ENCODE measurements at regions not wholly inside any gene's neighbourhood (a gene's known extent, or its start where the extent isn't known, plus 50 kb on each side); places are given as distances from the start of the nearest gene placed in this dataset.
A peak's percentile ranks its signal among the peaks of the same experiment; 100 is the strongest.

DNA sequence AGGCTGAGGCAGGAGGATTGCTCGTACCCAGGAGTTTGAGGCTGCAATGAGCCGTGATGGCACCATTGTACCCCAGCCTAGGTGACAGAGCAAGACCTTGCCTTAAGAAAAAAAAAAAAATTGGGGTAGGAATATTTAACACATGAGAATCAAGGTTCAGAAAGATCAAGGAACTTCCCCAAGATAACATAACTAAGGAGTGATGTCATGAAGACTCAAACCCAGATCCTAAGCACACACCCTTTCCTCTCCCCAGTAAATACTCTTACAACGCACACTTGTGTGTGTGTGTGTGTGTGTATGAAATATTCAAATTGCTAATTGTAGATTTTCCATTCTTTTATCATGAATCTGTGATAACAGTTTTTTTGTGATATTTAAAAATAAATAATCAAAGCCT, 90.6 kb upstream of the NUDT4 start:
- no CpG with 5 or more reads among the region's 3 CpGs for WGBS, 2 experiments (ENCODE audit: extremely low coverage in 2 of 2, insufficient read length in 1 of 2)
- CTCF ChIA-PET: no interaction called here

More for the DNA sequence above, 90.6 kb upstream of the NUDT4 start:
- POLR2A ChIA-PET (ENCODE audit: unreplicated experiment): no interaction called here
- H3K18ac ChIP-seq (ENCODE audit: low read depth, low read length): no peak overlapping the region
- no peak overlapping the region for H3K14ac ChIP-seq (replicated peaks; ENCODE audit: low read depth, low read length)
- no peak overlapping the region for H3K56ac ChIP-seq (ENCODE audit: extremely low read depth, insufficient read depth, low read length)
- BruUV-seq (replicated peaks): no TSS peak
- H3K4me2 ChIP-seq (ENCODE audit: low read depth, low read length): no peak overlapping the region
- H4K5ac ChIP-seq (ENCODE audit: low read depth, low read length): no peak overlapping the region
- DNase-seq (peak; percentile 5), ATAC-seq (ENCODE audit: low read depth) (no peak)
- no peak overlapping the region for H4K8ac ChIP-seq (ENCODE audit: low read depth in 2 of 2, low read length in 2 of 2)
- intact Hi-C loops (cut with micrococcal nuclease) (no loop called here), dilution Hi-C loops (cut with HindIII; ENCODE audit: low sequenced_read_pairs, unreplicated experiment) (no loop called here), in situ Hi-C loops (cut with MboI; ENCODE audit: low sequenced_read_pairs) (no loop called here)
- no peak overlapping the region for H3K27ac ChIP-seq (ENCODE audit: insufficient read depth, low read length)
- no peak overlapping the region for H2BK15ac ChIP-seq (ENCODE audit: low read depth, low read length)
- H2AK9ac ChIP-seq (replicated peaks; ENCODE audit: low read depth, low read length, poor library complexity): no peak overlapping the region
- no peaks in the 10 kb centered on the region for H3K4me1 ChIP-seq (ENCODE audit: control insufficient read depth, insufficient read depth, low read length)
- no peak overlapping the region for H3K9ac ChIP-seq (ENCODE audit: low read depth, low read length)
- no peaks in the 10 kb centered on the region for H3K9me3 ChIP-seq (ENCODE audit: control insufficient read depth, insufficient read depth, low read length)
- no peak overlapping the region for H3K23ac ChIP-seq (ENCODE audit: low read depth, low read length)
- no peaks in the 10 kb centered on the region for H3K9me1 ChIP-seq (ENCODE audit: insufficient read depth, low read length)
- H3K4me3 ChIP-seq (ENCODE audit: insufficient read depth, low read depth, low read length): no peak overlapping the region
- no peak overlapping the region for H2BK20ac ChIP-seq (ENCODE audit: low read depth, low read length)
- H3K36me3 ChIP-seq (ENCODE audit: control insufficient read depth, insufficient read depth, low read length): no peaks in the 10 kb centered on the region
- TF ChIP-seq MXI1 (IDR thresholded peaks at IDR 0.05; ENCODE audit: borderline replicate concordance, low read depth, low read length) (no peak), RAD21 (IDR thresholded peaks at IDR 0.05; ENCODE audit: low read length) (no peak), MAFK (IDR thresholded peaks at IDR 0.05; ENCODE audit: low read depth, low read length) (no peak), NFE2L2 (IDR thresholded peaks at IDR 0.05; ENCODE audit: low read depth, low read length) (no peak), RCOR1 (IDR thresholded peaks at IDR 0.05; ENCODE audit: insufficient replicate concordance, low read length) (no peak), RFX5 (IDR thresholded peaks at IDR 0.05; ENCODE audit: low read depth, low read length) (no peak), BHLHE40 (IDR thresholded peaks at IDR 0.05; ENCODE audit: low read depth, low read length) (no peak), SMC3 (IDR thresholded peaks at IDR 0.05; ENCODE audit: low read depth, low read length) (no peak), FOS (IDR thresholded peaks at IDR 0.05; ENCODE audit: low read depth, low read length) (no peak), CEBPB (IDR thresholded peaks at IDR 0.05; ENCODE audit: low read depth, low read length) (no peak), MAZ (IDR thresholded peaks at IDR 0.05; ENCODE audit: borderline replicate concordance, low read depth, low read length) (no peak), CHD1 (IDR thresholded peaks at IDR 0.05; ENCODE audit: low read depth, low read length) (no peak), POLR2A (IDR thresholded peaks at IDR 0.05; ENCODE audit: low read depth, low read length) (no peak)
- TF ChIP-seq, protein P1, sequence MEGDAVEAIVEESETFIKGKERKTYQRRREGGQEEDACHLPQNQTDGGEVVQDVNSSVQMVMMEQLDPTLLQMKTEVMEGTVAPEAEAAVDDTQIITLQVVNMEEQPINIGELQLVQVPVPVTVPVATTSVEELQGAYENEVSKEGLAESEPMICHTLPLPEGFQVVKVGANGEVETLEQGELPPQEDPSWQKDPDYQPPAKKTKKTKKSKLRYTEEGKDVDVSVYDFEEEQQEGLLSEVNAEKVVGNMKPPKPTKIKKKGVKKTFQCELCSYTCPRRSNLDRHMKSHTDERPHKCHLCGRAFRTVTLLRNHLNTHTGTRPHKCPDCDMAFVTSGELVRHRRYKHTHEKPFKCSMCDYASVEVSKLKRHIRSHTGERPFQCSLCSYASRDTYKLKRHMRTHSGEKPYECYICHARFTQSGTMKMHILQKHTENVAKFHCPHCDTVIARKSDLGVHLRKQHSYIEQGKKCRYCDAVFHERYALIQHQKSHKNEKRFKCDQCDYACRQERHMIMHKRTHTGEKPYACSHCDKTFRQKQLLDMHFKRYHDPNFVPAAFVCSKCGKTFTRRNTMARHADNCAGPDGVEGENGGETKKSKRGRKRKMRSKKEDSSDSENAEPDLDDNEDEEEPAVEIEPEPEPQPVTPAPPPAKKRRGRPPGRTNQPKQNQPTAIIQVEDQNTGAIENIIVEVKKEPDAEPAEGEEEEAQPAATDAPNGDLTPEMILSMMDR (conservative IDR thresholded peaks at IDR 0.05; ENCODE audit: low read depth, low read length): no peak
- TF ChIP-seq, protein P2, sequence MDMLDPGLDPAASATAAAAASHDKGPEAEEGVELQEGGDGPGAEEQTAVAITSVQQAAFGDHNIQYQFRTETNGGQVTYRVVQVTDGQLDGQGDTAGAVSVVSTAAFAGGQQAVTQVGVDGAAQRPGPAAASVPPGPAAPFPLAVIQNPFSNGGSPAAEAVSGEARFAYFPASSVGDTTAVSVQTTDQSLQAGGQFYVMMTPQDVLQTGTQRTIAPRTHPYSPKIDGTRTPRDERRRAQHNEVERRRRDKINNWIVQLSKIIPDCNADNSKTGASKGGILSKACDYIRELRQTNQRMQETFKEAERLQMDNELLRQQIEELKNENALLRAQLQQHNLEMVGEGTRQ (IDR thresholded peaks at IDR 0.05; ENCODE audit: low read depth, low read length): no peak
- TF ChIP-seq, protein P3, sequence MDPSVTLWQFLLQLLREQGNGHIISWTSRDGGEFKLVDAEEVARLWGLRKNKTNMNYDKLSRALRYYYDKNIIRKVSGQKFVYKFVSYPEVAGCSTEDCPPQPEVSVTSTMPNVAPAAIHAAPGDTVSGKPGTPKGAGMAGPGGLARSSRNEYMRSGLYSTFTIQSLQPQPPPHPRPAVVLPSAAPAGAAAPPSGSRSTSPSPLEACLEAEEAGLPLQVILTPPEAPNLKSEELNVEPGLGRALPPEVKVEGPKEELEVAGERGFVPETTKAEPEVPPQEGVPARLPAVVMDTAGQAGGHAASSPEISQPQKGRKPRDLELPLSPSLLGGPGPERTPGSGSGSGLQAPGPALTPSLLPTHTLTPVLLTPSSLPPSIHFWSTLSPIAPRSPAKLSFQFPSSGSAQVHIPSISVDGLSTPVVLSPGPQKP (IDR thresholded peaks at IDR 0.05; ENCODE audit: borderline replicate concordance, low read depth, low read length): no peak
- no peak overlapping the region for H2AK5ac ChIP-seq (ENCODE audit: low read depth, low read length)
- no peaks in the 10 kb centered on the region for H4K20me1 ChIP-seq (ENCODE audit: insufficient read depth, low read length)
- H2AFZ ChIP-seq (replicated peaks; ENCODE audit: low read length, poor library complexity): no peak overlapping the region
- H3K4ac ChIP-seq (ENCODE audit: low read depth, low read length): no peak overlapping the region
- no peak overlapping the region for H2BK5ac ChIP-seq (ENCODE audit: low read depth, low read length, poor library complexity, severe bottlenecking)
- no peaks in the 10 kb centered on the region for H3K27me3 ChIP-seq (ENCODE audit: control insufficient read depth, insufficient read depth, low read length)
- H3K79me1 ChIP-seq (ENCODE audit: low read depth in 1 of 2, low read length in 2 of 2): no peaks in the 10 kb centered on the region
- H4K91ac ChIP-seq (ENCODE audit: insufficient read depth, low read depth, low read length): no peak overlapping the region
- no peak overlapping the region for H2BK120ac ChIP-seq (ENCODE audit: low read depth, low read length)

Measured in IMR-90 (cell line).